A673 (cell line): ENCODE measurements at regions not wholly inside any gene's neighbourhood (a gene's known extent, or its start where the extent isn't known, plus 50 kb on each side); places are given as distances from the start of the nearest gene placed in this dataset.

Source experiments
- BruUV-seq: library from RNA; stranded (reverse); fragments of 400-500 nt; replicated peaks from 2 replicates; lab custom pipeline; 2021; lab: Mats Ljungman, UMichigan
- CTCF ChIA-PET: fragments of 300-600 bp; sonication (Branson Sonifier 250); formaldehyde crosslinking; loops from one replicate; lab custom pipeline; 2022; ENCODE audit warnings: antibody characterized with exemption; lab: Charles Lee
- POLR2A ChIA-PET: fragments of 300-600 bp; sonication (Branson Sonifier 250); formaldehyde crosslinking; loops from one replicate; lab custom pipeline; 2022; ENCODE audit warnings: antibody characterized with exemption; ENCODE audit not compliant: low non-redundant PET; lab: Charles Lee
- DNase-seq: peaks from one replicate; pipeline ENCODE4 v3.0.0-alpha.2; 2015; ENCODE audit warnings: low spot score
- H3K27ac ChIP-seq: fragments of 200-600 bp; sonication (generic); 2 replicates; pipeline ENCODE4 v1.5.1; 2016; ENCODE audit warnings: mixed run types, low read depth, mild to moderate bottlenecking, mixed read lengths, antibody characterized with exemption, low read length; ENCODE audit not compliant: poor library complexity, severe bottlenecking
- H3K27me3 ChIP-seq: fragments of 200-600 bp; sonication (generic); replicated peaks from 2 replicates; pipeline ENCODE4 v1.6.1; 2017; ENCODE audit warnings: mixed run types, low read depth, mild to moderate bottlenecking, mixed read lengths, antibody characterized with exemption, low read length; ENCODE audit not compliant: insufficient read depth, poor library complexity
- H3K36me3 ChIP-seq: fragments of 200-600 bp; sonication (generic); 2 replicates; pipeline ENCODE4 v1.6.1; 2016; ENCODE audit warnings: mixed run types, mild to moderate bottlenecking, mixed read lengths, antibody characterized with exemption, low read length; ENCODE audit not compliant: insufficient read depth, poor library complexity, severe bottlenecking
- H3K4me1 ChIP-seq: fragments of 200-600 bp; sonication (generic); 2 replicates; pipeline ENCODE4 v1.6.1; 2017; ENCODE audit warnings: mixed run types, mild to moderate bottlenecking, mixed read lengths, antibody characterized with exemption, low read length; ENCODE audit not compliant: insufficient read depth, poor library complexity, severe bottlenecking
- H3K4me3 ChIP-seq: fragments of 200-600 bp; sonication (generic); 2 replicates; pipeline ENCODE4 v1.5.1; 2016; ENCODE audit warnings: low read depth, mixed run types, mild to moderate bottlenecking, mixed read lengths, low read length; ENCODE audit not compliant: poor library complexity, severe bottlenecking
- H3K9me3 ChIP-seq: fragments of 200-600 bp; sonication (generic); 2 replicates; pipeline ENCODE4 v1.6.1; 2016; ENCODE audit warnings: mixed run types, low read depth, mild to moderate bottlenecking, mixed read lengths, antibody characterized with exemption, low read length; ENCODE audit not compliant: poor library complexity, severe bottlenecking
- EZH2 ChIP-seq: fragments of 200-600 bp; sonication (generic); IDR thresholded peaks from 2 replicates; pipeline ENCODE4 v1.6.1; 2017; ENCODE audit warnings: borderline replicate concordance, low read depth, mild to moderate bottlenecking, mixed read lengths, antibody characterized with exemption, low read length; ENCODE audit not compliant: poor library complexity, severe bottlenecking
- intact Hi-C: fragments of 100-400 bp; cut with micrococcal nuclease; formaldehyde crosslinking; loops from one replicate; pipeline ENCODE4 v1.10.0; 2022; ENCODE audit not compliant: unreplicated experiment
- TF ChIP-seq, protein P1 (sequence below): fragments of 300-800, 200-600 bp; sonication (generic); conservative IDR thresholded peaks from 2 replicates; pipeline ENCODE4 v1.5.1; 2017; ENCODE audit warnings: low read depth, mild to moderate bottlenecking, antibody characterized with exemption, low read length, moderate library complexity, mixed read lengths

DNA sequence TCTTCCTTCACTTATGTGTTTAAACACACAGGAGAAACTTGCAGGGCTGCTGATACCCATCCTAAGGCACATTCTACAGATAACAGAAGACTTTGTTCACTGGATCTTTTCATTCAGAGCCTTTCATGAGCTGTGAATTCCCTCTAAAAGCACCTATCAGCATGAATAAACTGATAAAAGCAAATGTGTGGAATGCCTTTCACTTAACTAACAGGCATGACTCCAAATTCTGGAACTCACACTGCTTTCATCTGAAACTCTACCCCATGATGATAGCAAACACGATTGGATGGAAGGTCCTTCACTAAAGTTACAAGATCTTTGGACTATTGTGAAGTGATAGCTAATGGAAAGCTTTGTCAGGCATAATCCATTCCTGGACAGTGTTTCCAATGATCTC lies 457.3 kb downstream of the EFNB2 start:
- intact Hi-C loops = no loop called here
- no peaks in the 10 kb centered on the region for H3K36me3 ChIP-seq
- CTCF ChIA-PET = no interaction called here
- H3K9me3 ChIP-seq = no peaks in the 10 kb centered on the region
- H3K27me3 ChIP-seq = no peaks in the 10 kb centered on the region
- TF ChIP-seq, protein P1, sequence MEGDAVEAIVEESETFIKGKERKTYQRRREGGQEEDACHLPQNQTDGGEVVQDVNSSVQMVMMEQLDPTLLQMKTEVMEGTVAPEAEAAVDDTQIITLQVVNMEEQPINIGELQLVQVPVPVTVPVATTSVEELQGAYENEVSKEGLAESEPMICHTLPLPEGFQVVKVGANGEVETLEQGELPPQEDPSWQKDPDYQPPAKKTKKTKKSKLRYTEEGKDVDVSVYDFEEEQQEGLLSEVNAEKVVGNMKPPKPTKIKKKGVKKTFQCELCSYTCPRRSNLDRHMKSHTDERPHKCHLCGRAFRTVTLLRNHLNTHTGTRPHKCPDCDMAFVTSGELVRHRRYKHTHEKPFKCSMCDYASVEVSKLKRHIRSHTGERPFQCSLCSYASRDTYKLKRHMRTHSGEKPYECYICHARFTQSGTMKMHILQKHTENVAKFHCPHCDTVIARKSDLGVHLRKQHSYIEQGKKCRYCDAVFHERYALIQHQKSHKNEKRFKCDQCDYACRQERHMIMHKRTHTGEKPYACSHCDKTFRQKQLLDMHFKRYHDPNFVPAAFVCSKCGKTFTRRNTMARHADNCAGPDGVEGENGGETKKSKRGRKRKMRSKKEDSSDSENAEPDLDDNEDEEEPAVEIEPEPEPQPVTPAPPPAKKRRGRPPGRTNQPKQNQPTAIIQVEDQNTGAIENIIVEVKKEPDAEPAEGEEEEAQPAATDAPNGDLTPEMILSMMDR = no peak
- TF ChIP-seq EZH2 = no peak
- POLR2A ChIA-PET = no interaction called here
- no peak overlapping the region for H3K4me3 ChIP-seq
- no peak overlapping the region for H3K27ac ChIP-seq
- no peak for DNase-seq
- no TSS peak for BruUV-seq
- no peaks in the 10 kb centered on the region for H3K4me1 ChIP-seq

DNA sequence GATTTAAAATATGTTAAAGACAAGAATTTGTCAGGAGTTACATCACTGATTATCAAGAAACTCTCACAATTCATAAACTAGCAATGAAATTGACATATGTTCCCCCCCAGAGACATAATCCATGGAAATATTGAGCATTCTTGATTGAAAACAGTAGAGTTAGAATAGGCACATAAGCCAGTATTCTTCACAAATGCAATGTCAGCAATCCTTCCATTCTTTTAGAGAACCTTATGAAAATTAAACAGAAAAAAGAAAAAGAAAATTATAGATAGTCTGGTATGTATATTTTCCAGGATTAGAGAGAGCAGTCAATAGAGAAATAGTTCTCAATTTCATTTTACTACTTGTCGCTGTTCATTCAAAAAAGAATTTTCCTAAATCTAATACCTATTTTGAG lies 458.4 kb downstream of the EFNB2 start:
- TF ChIP-seq, protein P1 = no peak
- no peak for TF ChIP-seq EZH2
- CTCF ChIA-PET = no interaction called here
- Histone ChIP-seq H3K27me3 (no peaks in the 10 kb centered on the region), H3K4me1 (no peaks in the 10 kb centered on the region), H3K4me3 (no peak overlapping the region), H3K9me3 (no peaks in the 10 kb centered on the region), H3K27ac (no peak overlapping the region), H3K36me3 (no peaks in the 10 kb centered on the region)
- DNase-seq = no peak
- POLR2A ChIA-PET = no interaction called here
- intact Hi-C loops = no loop called here
- no TSS peak for BruUV-seq

DNA sequence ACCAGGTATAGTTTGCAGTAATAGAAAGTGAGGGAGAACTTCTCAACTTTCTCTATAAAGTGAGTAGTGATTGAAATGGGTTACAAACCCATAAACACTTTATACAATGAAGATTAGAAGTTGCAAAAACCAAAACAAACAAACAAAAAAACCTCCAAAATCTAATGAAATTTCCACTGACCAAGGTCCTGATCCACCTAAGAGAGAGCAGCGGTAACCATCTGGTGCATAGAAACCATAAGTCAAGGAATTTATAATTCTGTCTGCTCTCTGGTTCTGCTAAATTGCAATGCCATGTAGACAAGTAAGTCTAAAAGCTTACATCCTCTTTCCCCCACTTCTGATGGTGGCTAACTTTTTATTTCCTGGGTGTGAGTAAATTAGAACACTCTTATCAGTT lies 463.4 kb downstream of the EFNB2 start:
- Histone ChIP-seq H3K9me3 (no peaks in the 10 kb centered on the region), H3K4me1 (no peaks in the 10 kb centered on the region), H3K27ac (no peak overlapping the region), H3K27me3 (no peaks in the 10 kb centered on the region), H3K36me3 (no peaks in the 10 kb centered on the region), H3K4me3 (no peak overlapping the region)
- ChIA-PET CTCF (no interaction called here), POLR2A (no interaction called here)
- intact Hi-C loops = no loop called here
- BruUV-seq = no TSS peak
- TF ChIP-seq, protein P1 = no peak
- no peak for TF ChIP-seq EZH2
- DNase-seq = no peak
